Left lung (tissue), 4 donors: ENCODE measurements at regions not wholly inside any gene's neighbourhood (a gene's known extent, or its start where the extent isn't known, plus 50 kb on each side); places are given as distances from the start of the nearest gene placed in this dataset.

Experiments used
- ATAC-seq: fragments of 200-7000 bp; cut with Tn5 transposase; one replicate; pipeline ENCODE4 v1.9.1; 2020; ENCODE audit warnings: moderate library complexity
- DNase-seq, 4 donors: peaks; one replicate each; pipeline ENCODE4 v3.0.0-alpha.2; 2013 to 2020
- H3K27ac ChIP-seq, 2 donors: fragments of 200-600 bp; sonication (generic) in 1 of 2; one replicate each; pipeline versions ENCODE4 v1.5.0 to v1.8.0; 2020 to 2021
- H3K27me3 ChIP-seq, 2 donors: fragments of 200-600 bp; sonication (generic) in 1 of 2; one replicate each; pipeline versions ENCODE4 v1.5.0 to v1.8.0; 2020 to 2021
- H3K36me3 ChIP-seq, 2 donors: fragments of 200-600 bp; sonication (generic) in 1 of 2; one replicate each; pipeline versions ENCODE4 v1.5.0 to v1.8.0; 2020 to 2021
- H3K4me1 ChIP-seq, 2 donors: fragments of 200-600 bp; one replicate each; pipeline ENCODE4 v1.8.0; 2021
- H3K4me3 ChIP-seq, 2 donors: fragments of 200-600 bp; sonication (generic) in 1 of 2; one replicate each; pipeline versions ENCODE4 v1.5.0 to v1.8.0; 2020 to 2021; ENCODE audit warnings: mild to moderate bottlenecking in 1 of 2
- H3K9me3 ChIP-seq, 2 donors: fragments of 200-600 bp; sonication (generic) in 1 of 2; one replicate each; pipeline versions ENCODE4 v1.5.0 to v1.8.0; 2020 to 2021
- CTCF ChIP-seq, 2 donors: fragments of 200-600 bp; sonication (generic) in 1 of 2; IDR thresholded peaks; one replicate each; pipeline versions ENCODE4 v1.5.0 to v1.8.0; 2021; ENCODE audit warnings: antibody characterized with exemption in 2 of 2
- intact Hi-C, 2 donors: fragments of 100-400 bp; cut with DNase I; formaldehyde crosslinking; loops; one replicate each; pipeline versions ENCODE4 v1.11.2 to v1.14.2; 2022
- donor health status: DM: no; HTN: yes; CAD: no.
- donor health status: DM: no; HTN: no; CAD: no.

- intact Hi-C loops, result no loop called here
- TF ChIP-seq CTCF (IDR thresholded peaks at IDR 0.05), result no peak
- no peak for ATAC-seq
Measured at GRCh38 chr5:125874057-125874456, 549.2 kb upstream of the GRAMD2B start.

DNA sequence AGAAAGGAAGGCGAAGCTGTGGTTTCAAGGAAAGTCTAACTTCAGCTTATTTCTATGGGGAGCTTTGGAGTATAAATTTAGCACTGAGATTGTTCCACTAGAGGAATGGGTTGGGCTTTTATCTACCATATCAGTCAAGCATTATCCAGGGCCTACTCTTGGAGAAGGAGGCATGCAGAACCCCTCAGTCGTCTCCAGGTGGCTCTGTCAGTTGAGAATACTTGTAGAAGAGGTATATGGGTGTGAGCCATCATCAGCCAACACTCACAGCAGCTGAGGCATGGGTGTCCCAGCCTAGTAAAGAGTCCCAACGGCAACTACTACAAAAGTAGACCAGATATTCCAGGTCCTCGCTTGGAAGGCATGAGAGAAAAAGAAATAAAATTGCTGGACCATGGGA, 548.5 kb upstream of the GRAMD2B start:
- Histone ChIP-seq H3K27ac (no peak overlapping the region), H3K27me3 (no peaks in the 10 kb centered on the region), H3K4me1 (no peaks in the 10 kb centered on the region), H3K36me3 (no peaks in the 10 kb centered on the region), H3K4me3 (no peak overlapping the region), H3K9me3 (peaks cover 0 to 11% of the 10 kb centered on the region in 2 donors)
- TF ChIP-seq CTCF (IDR thresholded peaks at IDR 0.05), result no peak
- intact Hi-C loops, result no loop called here
- ATAC-seq (no peak), DNase-seq (no peak)

More at GRCh38 chr5:125874057-125874456, 549.2 kb upstream of the GRAMD2B start:
- H3K4me3 ChIP-seq, result no peak overlapping the region
- peaks cover 0 to 11% of the 10 kb centered on the region in 2 donors for H3K9me3 ChIP-seq
- no peak for DNase-seq
- H3K27me3 ChIP-seq, result no peaks in the 10 kb centered on the region
- H3K27ac ChIP-seq, result no peak overlapping the region
- no peaks in the 10 kb centered on the region for H3K4me1 ChIP-seq
- no peaks in the 10 kb centered on the region for H3K36me3 ChIP-seq

GRCh38 chr5:125877248-125877647, 546.0 kb upstream of the GRAMD2B start:
- intact Hi-C loops, result no loop called here
- Histone ChIP-seq H3K4me1 (no peaks in the 10 kb centered on the region), H3K27me3 (no peaks in the 10 kb centered on the region), H3K9me3 (peaks cover 0 to 6% of the 10 kb centered on the region in 2 donors), H3K4me3 (no peak overlapping the region), H3K36me3 (no peaks in the 10 kb centered on the region), H3K27ac (no peak overlapping the region)
- DNase-seq, result no peak
- no peak for TF ChIP-seq CTCF (IDR thresholded peaks at IDR 0.05)
- no peak for ATAC-seq

DNA sequence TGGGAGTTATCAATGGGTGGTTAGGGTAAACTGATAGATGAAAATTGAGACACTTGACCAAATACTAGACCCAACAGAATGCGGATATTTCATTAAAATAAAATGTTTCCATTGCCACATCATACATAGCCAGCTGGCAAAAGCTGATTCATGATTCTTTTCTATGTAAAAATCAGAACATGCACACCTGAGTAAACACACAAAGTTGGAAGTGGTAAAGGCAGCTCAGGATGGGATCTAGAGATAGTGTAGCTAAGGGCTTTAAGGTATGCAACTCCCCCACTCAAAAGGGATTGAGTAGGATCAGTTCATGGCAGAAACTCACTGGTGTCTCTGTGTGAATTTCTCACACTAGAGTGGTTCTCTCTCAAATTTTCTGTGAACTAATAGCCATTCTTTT, 541.1 kb upstream of the GRAMD2B start:
- no peak for DNase-seq

DNA sequence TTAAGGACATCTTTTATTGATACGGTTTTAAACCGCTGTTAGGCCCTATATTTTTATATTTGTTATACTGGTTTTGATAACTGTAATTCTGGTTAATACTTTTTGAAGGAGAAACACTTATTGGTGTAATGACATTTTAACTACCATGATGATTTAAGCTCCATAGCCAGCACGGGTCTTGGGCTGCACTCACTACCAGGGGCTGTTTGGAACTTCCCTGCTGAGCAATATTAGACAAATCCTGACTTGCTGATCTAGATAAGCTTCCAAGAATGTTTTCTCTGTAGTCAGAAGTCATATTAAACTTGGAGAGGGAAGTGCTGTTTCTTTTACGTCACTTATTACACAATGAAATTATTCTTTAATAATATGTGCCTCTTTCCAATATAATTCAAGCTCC, 540.0 kb upstream of the GRAMD2B start:
- H3K27ac ChIP-seq, result no peak overlapping the region
- no peaks in the 10 kb centered on the region for H3K27me3 ChIP-seq
- no peaks in the 10 kb centered on the region for H3K36me3 ChIP-seq
- H3K4me3 ChIP-seq, result no peak overlapping the region
- no peaks in the 10 kb centered on the region for H3K4me1 ChIP-seq
- TF ChIP-seq CTCF (IDR thresholded peaks at IDR 0.05), result no peak
- no peaks in the 10 kb centered on the region for H3K9me3 ChIP-seq
- ATAC-seq, result no peak
- intact Hi-C loops, result no loop called here
- DNase-seq, result peak in 1 of 4 donors; percentile 11

More for the DNA sequence above, 541.1 kb upstream of the GRAMD2B start:
- no peak overlapping the region for H3K27ac ChIP-seq
- no peaks in the 10 kb centered on the region for H3K4me1 ChIP-seq
- H3K27me3 ChIP-seq, result no peaks in the 10 kb centered on the region
- no peak for TF ChIP-seq CTCF (IDR thresholded peaks at IDR 0.05)
- ATAC-seq, result no peak
- intact Hi-C loops, result no loop called here
- H3K4me3 ChIP-seq, result no peak overlapping the region
- no peaks in the 10 kb centered on the region for H3K9me3 ChIP-seq
- H3K36me3 ChIP-seq, result no peaks in the 10 kb centered on the region
